HCT116 (cell line): ENCODE measurements at regions not wholly inside any gene's neighbourhood (a gene's known extent, or its start where the extent isn't known, plus 50 kb on each side); places are given as distances from the start of the nearest gene placed in this dataset.

Experiments
- ATAC-seq: fragments of 200-7000 bp; cut with Tn5 transposase; 2 replicates; pipeline ENCODE4 v1.9.1; 2020; ENCODE audit warnings: mild to moderate bottlenecking, moderate library complexity
- BruUV-seq: library from RNA; stranded (reverse); fragments of 400-500 nt; replicated peaks from 2 replicates; lab custom pipeline; 2021; lab: Mats Ljungman, UMichigan
- CTCF ChIA-PET: fragments of 300-600 bp; sonication (Branson Sonifier 250); formaldehyde crosslinking; loops from one replicate; lab custom pipeline; 2021; ENCODE audit warnings: antibody characterized with exemption; lab: Charles Lee
- POLR2A ChIA-PET: fragments of 300-600, 350-600 bp; sonication (Branson Sonifier 250); formaldehyde crosslinking; loops from one replicate; lab custom pipeline; 2021; ENCODE audit warnings: antibody characterized with exemption; lab: Charles Lee
- RAD21 ChIA-PET, 2 experiments: fragments of 300-600 bp; sonication (Branson Sonifier 250); formaldehyde crosslinking; loops; one replicate each; lab custom pipeline; 2023; ENCODE audit warnings: low total read pairs in 2 of 2; ENCODE audit not compliant: uncharacterized antibody in 2 of 2, unreplicated experiment in 2 of 2, low non-redundant PET in 1 of 2; lab: Charles Lee
- DNase-seq: peaks from one replicate; pipeline ENCODE4 v3.0.0-alpha.2; 2010; ENCODE audit warnings: low read depth, low spot score
- H2AFZ ChIP-seq: fragments of 200-600 bp; shearing (Covaris generic), sonication (generic); 2 replicates; pipeline ENCODE4 v1.6.1; 2017; ENCODE audit warnings: low read depth, mixed run types, mixed read lengths, antibody characterized with exemption, low read length; ENCODE audit not compliant: poor library complexity, severe bottlenecking
- H3K27ac ChIP-seq: 2 replicates; pipeline ENCODE4 v1.5.1; 2012; ENCODE audit warnings: low read depth, low read length
- H3K27me3 ChIP-seq: fragments of 200-600 bp; sonication (generic); 2 replicates; pipeline ENCODE4 v1.6.1; 2016; ENCODE audit warnings: mixed run types, low read length, mixed read lengths; ENCODE audit not compliant: insufficient read depth
- H3K36me3 ChIP-seq, 2 experiments: fragments of 200-500 bp in 1 of 2; fragments of 200-600 bp in 1 of 2; sonication (Bioruptor generic) in 1 of 2; sonication (generic) in 1 of 2; 2 replicates each; pipeline versions ENCODE4 v1.5.1 to v1.6.1; 2014 to 2016; ENCODE audit warnings: low read length in 2 of 2, inconsistent platforms in 1 of 2, mixed read lengths in 1 of 2, mixed run types in 1 of 2; ENCODE audit not compliant: insufficient read depth in 2 of 2, control insufficient read depth in 1 of 2
- H3K4me1 ChIP-seq, 2 experiments: fragments of 200-600 bp in 1 of 2; sonication (generic) in 1 of 2; 2 replicates each; pipeline versions ENCODE4 v1.5.1 to v1.6.1; 2012 to 2017; ENCODE audit warnings: low read length in 2 of 2, inconsistent platforms in 1 of 2, mild to moderate bottlenecking in 1 of 2, mixed read lengths in 1 of 2, mixed run types in 1 of 2, moderate library complexity in 1 of 2; ENCODE audit not compliant: insufficient read depth in 2 of 2, control insufficient read depth in 1 of 2
- H3K4me2 ChIP-seq: fragments of 200-600 bp; sonication (generic); 2 replicates; pipeline ENCODE4 v1.6.1; 2017; ENCODE audit warnings: mixed run types, low read length, mixed read lengths
- H3K4me3 ChIP-seq, 2 experiments: fragments of 200-600 bp in 1 of 2; sonication (generic) in 1 of 2; replicated peaks in 1 of 2; 2 replicates each; pipeline ENCODE4 v1.5.1; 2011 to 2016; ENCODE audit warnings: low read length in 2 of 2, control low read depth in 1 of 2, low read depth in 1 of 2, mild to moderate bottlenecking in 1 of 2, mixed read lengths in 1 of 2, mixed run types in 1 of 2
- H3K79me2 ChIP-seq: fragments of 200-600 bp; sonication (generic); 2 replicates; pipeline ENCODE4 v1.6.1; 2017; ENCODE audit warnings: mild to moderate bottlenecking, mixed run types, low read length, moderate library complexity, mixed read lengths; ENCODE audit not compliant: insufficient read depth
- H3K9ac ChIP-seq: fragments of 200-600 bp; sonication (generic); 2 replicates; pipeline ENCODE4 v1.6.1; 2016; ENCODE audit warnings: low read length, mixed read lengths
- H3K9me2 ChIP-seq: fragments of 200-600 bp; sonication (generic), shearing (Covaris generic); 2 replicates; pipeline ENCODE4 v1.6.1; 2017; ENCODE audit warnings: mixed run types, mild to moderate bottlenecking, moderate library complexity; ENCODE audit not compliant: insufficient read depth
- H3K9me3 ChIP-seq, 2 experiments: fragments of 200-500 bp in 1 of 2; fragments of 200-600 bp in 1 of 2; sonication (Bioruptor generic) in 1 of 2; sonication (generic) in 1 of 2; 2 replicates each; pipeline ENCODE4 v1.6.1; 2014 to 2017; ENCODE audit warnings: low read length in 2 of 2, mixed read lengths in 2 of 2, inconsistent platforms in 1 of 2, low read depth in 1 of 2, mild to moderate bottlenecking in 1 of 2, mixed run types in 1 of 2, moderate library complexity in 1 of 2; ENCODE audit not compliant: control insufficient read depth in 1 of 2, insufficient read depth in 1 of 2
- H4K20me1 ChIP-seq: fragments of 200-600 bp; sonication (generic), shearing (Covaris generic); 2 replicates; pipeline ENCODE4 v1.6.1; 2017; ENCODE audit warnings: mixed run types, mild to moderate bottlenecking, moderate library complexity; ENCODE audit not compliant: insufficient read depth
- ATF3 ChIP-seq: IDR thresholded peaks from 2 replicates; pipeline ENCODE4 v1.6.1; 2012
- CEBPB ChIP-seq: IDR thresholded peaks from 2 replicates; pipeline ENCODE4 v1.6.1; 2012; ENCODE audit warnings: low read depth
- EGR1 ChIP-seq: IDR thresholded peaks from 2 replicates; pipeline ENCODE4 v1.6.1; 2012; ENCODE audit warnings: low read depth
- ELF1 ChIP-seq: IDR thresholded peaks from 2 replicates; pipeline ENCODE4 v1.6.1; 2012; ENCODE audit warnings: low read depth, borderline replicate concordance
- EZH2 ChIP-seq: fragments of 200-600 bp; sonication (generic); IDR thresholded peaks from 2 replicates; pipeline ENCODE4 v1.6.1; 2017; ENCODE audit warnings: antibody characterized with exemption, mixed run types
- EZH2phosphoT487 ChIP-seq: fragments of 200-600 bp; IDR thresholded peaks from 2 replicates; pipeline ENCODE4 v1.6.1; 2018; ENCODE audit warnings: antibody characterized with exemption, borderline replicate concordance
- FOSL1 ChIP-seq: IDR thresholded peaks from 2 replicates; pipeline ENCODE4 v1.6.1; 2012; ENCODE audit warnings: low read depth
- JUND ChIP-seq: IDR thresholded peaks from 2 replicates; pipeline ENCODE4 v1.6.1; 2012
- POLR2AphosphoS5 ChIP-seq: IDR thresholded peaks from 2 replicates; pipeline ENCODE4 v1.6.1; 2011; ENCODE audit warnings: mild to moderate bottlenecking, low read depth, low read length, moderate library complexity
- RAD21 ChIP-seq: IDR thresholded peaks from 2 replicates; pipeline ENCODE4 v1.6.1; 2012; ENCODE audit warnings: low read depth, mild to moderate bottlenecking
- SIN3A ChIP-seq: IDR thresholded peaks from 2 replicates; pipeline ENCODE4 v1.6.1; 2012; ENCODE audit warnings: low read depth
- TCF7L2 ChIP-seq: IDR thresholded peaks from 2 replicates; pipeline ENCODE4 v1.7.0; 2011; ENCODE audit warnings: borderline replicate concordance, inconsistent platforms; ENCODE audit not compliant: insufficient read depth, insufficient read length; ENCODE audit errors: extremely low read depth
- YY1 ChIP-seq: IDR thresholded peaks from 2 replicates; pipeline ENCODE4 v1.6.1; 2011; ENCODE audit warnings: low read length, low read depth, moderate library complexity, mild to moderate bottlenecking; ENCODE audit not compliant: insufficient replicate concordance; ENCODE audit errors: extremely low read depth
- ZFX ChIP-seq: fragments of 450-650 bp; IDR thresholded peaks from 2 replicates; pipeline ENCODE4 v1.6.1; 2017
- ZNF274 ChIP-seq: fragments of 200-500 bp; sonication (Bioruptor generic); IDR thresholded peaks from 2 replicates; pipeline ENCODE4 v1.6.1; 2014; ENCODE audit warnings: mild to moderate bottlenecking, low read depth, low read length, inconsistent platforms
- intact Hi-C: fragments of 100-400 bp; cut with micrococcal nuclease; formaldehyde crosslinking; loops from 2 replicates; pipeline ENCODE4 v1.10.0; 2022
- TF ChIP-seq, protein P1 (sequence below), 3 experiments: fragments of 200-600 bp in 1 of 3; sonication (generic) in 1 of 3; IDR thresholded peaks in 2 of 3; conservative IDR thresholded peaks in 1 of 3; 2 replicates each; pipeline ENCODE4 v1.5.1; 2012 to 2017; ENCODE audit warnings: low read depth in 2 of 3, low read length in 2 of 3, antibody characterized with exemption in 1 of 3, borderline replicate concordance in 1 of 3, control low read depth in 1 of 3, mild to moderate bottlenecking in 1 of 3, mixed read lengths in 1 of 3, mixed run types in 1 of 3, moderate library complexity in 1 of 3; ENCODE audit not compliant: insufficient read depth in 1 of 3
- TF ChIP-seq, protein P2 (sequence below): IDR thresholded peaks from 2 replicates; pipeline ENCODE4 v1.6.1; 2012
- TF ChIP-seq, protein P3 (sequence below): IDR thresholded peaks from 2 replicates; pipeline ENCODE4 v1.6.1; 2011; ENCODE audit warnings: mild to moderate bottlenecking, low read length, moderate library complexity; ENCODE audit not compliant: insufficient replicate concordance; ENCODE audit errors: extremely low read depth

DNA sequence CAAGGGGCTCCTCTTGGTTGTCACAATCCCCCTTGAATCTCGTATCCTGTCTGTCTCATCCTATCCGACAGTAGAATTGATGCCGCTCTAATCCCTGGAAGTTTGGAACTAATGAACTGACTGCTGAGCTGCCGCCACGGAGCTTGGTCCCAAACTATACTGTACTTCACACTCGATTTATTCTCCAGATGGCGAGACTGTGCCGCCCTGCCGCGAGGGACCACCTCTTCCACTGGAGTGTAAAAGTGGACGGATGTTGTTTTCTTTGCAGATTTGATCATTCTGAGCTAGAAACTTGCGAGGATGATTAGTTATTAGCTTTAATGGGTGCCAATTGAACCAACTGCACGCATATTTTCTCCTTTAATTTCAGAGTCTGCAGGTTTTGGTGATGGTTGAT is 117.2 kb downstream of the ZIC5 start:
- CTCF ChIA-PET, result no interaction called here

More for the DNA sequence above, 117.2 kb downstream of the ZIC5 start:
- POLR2A ChIA-PET, result no interaction called here
- no peak overlapping the region for H3K4me2 ChIP-seq
- no peaks in the 10 kb centered on the region for H3K27me3 ChIP-seq
- intact Hi-C loops, result no loop called here
- H2AFZ ChIP-seq, result no peak overlapping the region
- H3K4me1 ChIP-seq, result no peaks in the 10 kb centered on the region
- DNase-seq, result no peak
- H3K9me3 ChIP-seq, result no peaks in the 10 kb centered on the region
- H3K9me2 ChIP-seq, result no peaks in the 10 kb centered on the region
- no peak overlapping the region for H3K4me3 ChIP-seq
- H3K27ac ChIP-seq, result no peak overlapping the region
- ATAC-seq, result no peak
- RAD21 ChIA-PET, result no interaction called here
- no peaks in the 10 kb centered on the region for H3K79me2 ChIP-seq
- H4K20me1 ChIP-seq, result no peaks in the 10 kb centered on the region
- BruUV-seq, result no TSS peak
- no peak overlapping the region for H3K9ac ChIP-seq
- TF ChIP-seq EGR1 (no peak), EZH2 (no peak), SIN3A (no peak), ZFX (no peak), YY1 (no peak), TCF7L2 (no peak), CEBPB (no peak), ELF1 (no peak), ATF3 (no peak), RAD21 (no peak), JUND (no peak), ZNF274 (no peak), FOSL1 (no peak), POLR2AphosphoS5 (no peak), EZH2phosphoT487 (no peak)
- TF ChIP-seq, protein P1, sequence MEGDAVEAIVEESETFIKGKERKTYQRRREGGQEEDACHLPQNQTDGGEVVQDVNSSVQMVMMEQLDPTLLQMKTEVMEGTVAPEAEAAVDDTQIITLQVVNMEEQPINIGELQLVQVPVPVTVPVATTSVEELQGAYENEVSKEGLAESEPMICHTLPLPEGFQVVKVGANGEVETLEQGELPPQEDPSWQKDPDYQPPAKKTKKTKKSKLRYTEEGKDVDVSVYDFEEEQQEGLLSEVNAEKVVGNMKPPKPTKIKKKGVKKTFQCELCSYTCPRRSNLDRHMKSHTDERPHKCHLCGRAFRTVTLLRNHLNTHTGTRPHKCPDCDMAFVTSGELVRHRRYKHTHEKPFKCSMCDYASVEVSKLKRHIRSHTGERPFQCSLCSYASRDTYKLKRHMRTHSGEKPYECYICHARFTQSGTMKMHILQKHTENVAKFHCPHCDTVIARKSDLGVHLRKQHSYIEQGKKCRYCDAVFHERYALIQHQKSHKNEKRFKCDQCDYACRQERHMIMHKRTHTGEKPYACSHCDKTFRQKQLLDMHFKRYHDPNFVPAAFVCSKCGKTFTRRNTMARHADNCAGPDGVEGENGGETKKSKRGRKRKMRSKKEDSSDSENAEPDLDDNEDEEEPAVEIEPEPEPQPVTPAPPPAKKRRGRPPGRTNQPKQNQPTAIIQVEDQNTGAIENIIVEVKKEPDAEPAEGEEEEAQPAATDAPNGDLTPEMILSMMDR (IDR thresholded peaks at IDR 0.05 in 2 of 3, conservative IDR thresholded peaks at IDR 0.05 in 1 of 3; ENCODE audit: borderline replicate concordance in 1 of 3, insufficient read depth in 1 of 3, low read depth in 2 of 3, low read length in 2 of 3), result no peak
- TF ChIP-seq, protein P2, sequence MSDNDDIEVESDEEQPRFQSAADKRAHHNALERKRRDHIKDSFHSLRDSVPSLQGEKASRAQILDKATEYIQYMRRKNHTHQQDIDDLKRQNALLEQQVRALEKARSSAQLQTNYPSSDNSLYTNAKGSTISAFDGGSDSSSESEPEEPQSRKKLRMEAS, result no peak
- TF ChIP-seq, protein P3, sequence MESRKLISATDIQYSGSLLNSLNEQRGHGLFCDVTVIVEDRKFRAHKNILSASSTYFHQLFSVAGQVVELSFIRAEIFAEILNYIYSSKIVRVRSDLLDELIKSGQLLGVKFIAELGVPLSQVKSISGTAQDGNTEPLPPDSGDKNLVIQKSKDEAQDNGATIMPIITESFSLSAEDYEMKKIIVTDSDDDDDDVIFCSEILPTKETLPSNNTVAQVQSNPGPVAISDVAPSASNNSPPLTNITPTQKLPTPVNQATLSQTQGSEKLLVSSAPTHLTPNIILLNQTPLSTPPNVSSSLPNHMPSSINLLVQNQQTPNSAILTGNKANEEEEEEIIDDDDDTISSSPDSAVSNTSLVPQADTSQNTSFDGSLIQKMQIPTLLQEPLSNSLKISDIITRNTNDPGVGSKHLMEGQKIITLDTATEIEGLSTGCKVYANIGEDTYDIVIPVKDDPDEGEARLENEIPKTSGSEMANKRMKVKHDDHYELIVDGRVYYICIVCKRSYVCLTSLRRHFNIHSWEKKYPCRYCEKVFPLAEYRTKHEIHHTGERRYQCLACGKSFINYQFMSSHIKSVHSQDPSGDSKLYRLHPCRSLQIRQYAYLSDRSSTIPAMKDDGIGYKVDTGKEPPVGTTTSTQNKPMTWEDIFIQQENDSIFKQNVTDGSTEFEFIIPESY, result no peak
- H3K36me3 ChIP-seq, result no peaks in the 10 kb centered on the region
